ENCODE measurements at regions not wholly inside any gene's neighbourhood (a gene's known extent, or its start where the extent isn't known, plus 50 kb on each side); places are given as distances from the start of the nearest gene placed in this dataset.

- no peak overlapping the region for H3K56ac ChIP-seq (ENCODE audit: extremely low read depth, insufficient read depth, low read length)
- ATAC-seq (ENCODE audit: low read depth) (no peak), DNase-seq (no peak)
- no peak overlapping the region for H3K4me3 ChIP-seq (ENCODE audit: insufficient read depth, low read depth, low read length)
- no peak overlapping the region for H2AK5ac ChIP-seq (ENCODE audit: low read depth, low read length)
- TF ChIP-seq MAZ (IDR thresholded peaks at IDR 0.05; ENCODE audit: borderline replicate concordance, low read depth, low read length) (no peak), CTCF (conservative IDR thresholded peaks at IDR 0.05; ENCODE audit: low read depth, low read length) (no peak), ELK1 (IDR thresholded peaks at IDR 0.05; ENCODE audit: borderline replicate concordance, low read depth, low read length) (no peak), RAD21 (IDR thresholded peaks at IDR 0.05; ENCODE audit: low read length) (no peak), POLR2A (IDR thresholded peaks at IDR 0.05; ENCODE audit: low read depth, low read length) (no peak), NFE2L2 (IDR thresholded peaks at IDR 0.05; ENCODE audit: low read depth, low read length) (no peak), MXI1 (IDR thresholded peaks at IDR 0.05; ENCODE audit: borderline replicate concordance, low read depth, low read length) (no peak), RCOR1 (IDR thresholded peaks at IDR 0.05; ENCODE audit: insufficient replicate concordance, low read length) (no peak), MAFK (IDR thresholded peaks at IDR 0.05; ENCODE audit: low read depth, low read length) (no peak), USF2 (IDR thresholded peaks at IDR 0.05; ENCODE audit: low read depth, low read length) (no peak), RFX5 (IDR thresholded peaks at IDR 0.05; ENCODE audit: low read depth, low read length) (no peak), SMC3 (IDR thresholded peaks at IDR 0.05; ENCODE audit: low read depth, low read length) (no peak), BHLHE40 (IDR thresholded peaks at IDR 0.05; ENCODE audit: low read depth, low read length) (no peak), CEBPB (IDR thresholded peaks at IDR 0.05; ENCODE audit: low read depth, low read length) (no peak)
- no peak overlapping the region for H3K14ac ChIP-seq (replicated peaks; ENCODE audit: low read depth, low read length)
- no peak overlapping the region for H3K18ac ChIP-seq (ENCODE audit: low read depth, low read length)
- H4K5ac ChIP-seq (ENCODE audit: low read depth, low read length), result no peak overlapping the region
- H2AFZ ChIP-seq (replicated peaks; ENCODE audit: low read length, poor library complexity), result no peak overlapping the region
- dilution Hi-C loops (cut with HindIII; ENCODE audit: low sequenced_read_pairs, unreplicated experiment) (no loop called here), intact Hi-C loops (cut with micrococcal nuclease) (no loop called here), in situ Hi-C loops (cut with MboI; ENCODE audit: low sequenced_read_pairs) (no loop called here)
- H2BK20ac ChIP-seq (ENCODE audit: low read depth, low read length), result no peak overlapping the region
- no peak overlapping the region for H3K4me2 ChIP-seq (ENCODE audit: low read depth, low read length)
- no TSS peak for BruUV-seq (replicated peaks)
- no peak overlapping the region for H3K4ac ChIP-seq (ENCODE audit: low read depth, low read length)
- no peak overlapping the region for H4K8ac ChIP-seq (ENCODE audit: low read depth in 2 of 2, low read length in 2 of 2)
- H3K36me3 ChIP-seq (ENCODE audit: control insufficient read depth, insufficient read depth, low read length), result no peaks in the 10 kb centered on the region
- no peak overlapping the region for H3K9ac ChIP-seq (ENCODE audit: low read depth, low read length)
- H3K4me1 ChIP-seq (ENCODE audit: control insufficient read depth, insufficient read depth, low read length), result no peaks in the 10 kb centered on the region
- H3K27me3 ChIP-seq (ENCODE audit: control insufficient read depth, insufficient read depth, low read length), result no peaks in the 10 kb centered on the region
- POLR2A ChIA-PET (ENCODE audit: unreplicated experiment), result no interaction called here
- no peak overlapping the region for H3K23ac ChIP-seq (ENCODE audit: low read depth, low read length)
- H3K9me3 ChIP-seq (ENCODE audit: control insufficient read depth, insufficient read depth, low read length), result peaks cover 30% of the 10 kb centered on the region
- H2AK9ac ChIP-seq (replicated peaks; ENCODE audit: low read depth, low read length, poor library complexity), result no peak overlapping the region
- H3K27ac ChIP-seq (ENCODE audit: insufficient read depth, low read length), result no peak overlapping the region
- H3K9me1 ChIP-seq (ENCODE audit: insufficient read depth, low read length), result no peaks in the 10 kb centered on the region
- no peak overlapping the region for H2BK15ac ChIP-seq (ENCODE audit: low read depth, low read length)
- no peak overlapping the region for H4K91ac ChIP-seq (ENCODE audit: insufficient read depth, low read depth, low read length)
- 14% methylated on average over 1 of the region's 9 CpGs; no CpG with 5 or more reads in 1 of the 2 experiments for WGBS, 2 experiments (ENCODE audit: extremely low coverage in 2 of 2, insufficient read length in 1 of 2)
- H2BK5ac ChIP-seq (ENCODE audit: low read depth, low read length, poor library complexity, severe bottlenecking), result no peak overlapping the region
- H3K79me1 ChIP-seq (ENCODE audit: low read depth in 1 of 2, low read length in 2 of 2), result no peaks in the 10 kb centered on the region
- CTCF ChIA-PET, result no interaction called here
- no peak overlapping the region for H2BK120ac ChIP-seq (ENCODE audit: low read depth, low read length)
- H4K20me1 ChIP-seq (ENCODE audit: insufficient read depth, low read length), result no peaks in the 10 kb centered on the region
Observed at GRCh38 chr10:2599571-2599970, 467.8 kb upstream of the PFKP start.
